Uterus (tissue), 3 donors: ENCODE measurements at regions not wholly inside any gene's neighbourhood (a gene's known extent, or its start where the extent isn't known, plus 50 kb on each side); places are given as distances from the start of the nearest gene placed in this dataset.
"Not testable (repeated sequence)": the region's sequence is repeated elsewhere in the genome, so short reads cannot be mapped to it uniquely, and the experiment has no call there.

Experiments used
- DNase-seq, 2 donors: peaks; one replicate each; pipeline ENCODE4 v3.0.0-alpha.2; 2019 to 2020
- H3K27ac ChIP-seq, 2 donors: fragments of 200-600 bp; sonication (generic); 1 replicate in 1 of 2; 2 replicates in 1 of 2; pipeline ENCODE4 v1.5.1; 2016 to 2018
- H3K27me3 ChIP-seq, 2 donors: fragments of 200-600 bp; sonication (generic); one replicate each; pipeline ENCODE4 v1.5.1; 2018 to 2019; ENCODE audit warnings: control low read depth in 1 of 2
- H3K36me3 ChIP-seq, 2 donors: fragments of 200-600 bp; sonication (generic); one replicate each; pipeline ENCODE4 v1.5.1; 2019; ENCODE audit warnings: control low read depth in 1 of 2
- H3K4me1 ChIP-seq, 2 donors: fragments of 200-600 bp; sonication (generic); one replicate each; pipeline ENCODE4 v1.5.1; 2018 to 2019; ENCODE audit warnings: control low read depth in 1 of 2
- H3K4me3 ChIP-seq, 2 donors: fragments of 200-600 bp; sonication (generic); 1 replicate in 1 of 2; 2 replicates in 1 of 2; pipeline ENCODE4 v1.5.1; 2018 to 2019; ENCODE audit warnings: mild to moderate bottlenecking in 1 of 2
- H3K9me3 ChIP-seq, 2 donors: fragments of 200-600 bp; sonication (generic); one replicate each; pipeline ENCODE4 v1.5.1; 2019; ENCODE audit warnings: control low read depth in 1 of 2
- POLR2A ChIP-seq, 2 donors: fragments of 450-650 bp; IDR thresholded peaks; one replicate each; pipeline ENCODE4 v1.6.1; 2016; ENCODE audit warnings: antibody characterized with exemption in 2 of 2, mild to moderate bottlenecking in 1 of 2, moderate library complexity in 1 of 2
- intact Hi-C: fragments of 100-400 bp; cut with DNase I; formaldehyde crosslinking; loops from one replicate; pipeline ENCODE4 v1.15.1; 2023; ENCODE audit warnings: low total_unique reads
- TF ChIP-seq, protein P1 (sequence below), 4 experiments: fragments of 200-600 bp in 2 of 4; fragments of 450-650 bp in 2 of 4; sonication (generic) in 2 of 4; IDR thresholded peaks; one replicate each; pipeline ENCODE4 v1.5.1; 2016 to 2019; ENCODE audit warnings: antibody characterized with exemption in 4 of 4, mild to moderate bottlenecking in 2 of 4, moderate library complexity in 1 of 4
- donor health status: DM: yes; HTN: yes; CAD: no.

DNA sequence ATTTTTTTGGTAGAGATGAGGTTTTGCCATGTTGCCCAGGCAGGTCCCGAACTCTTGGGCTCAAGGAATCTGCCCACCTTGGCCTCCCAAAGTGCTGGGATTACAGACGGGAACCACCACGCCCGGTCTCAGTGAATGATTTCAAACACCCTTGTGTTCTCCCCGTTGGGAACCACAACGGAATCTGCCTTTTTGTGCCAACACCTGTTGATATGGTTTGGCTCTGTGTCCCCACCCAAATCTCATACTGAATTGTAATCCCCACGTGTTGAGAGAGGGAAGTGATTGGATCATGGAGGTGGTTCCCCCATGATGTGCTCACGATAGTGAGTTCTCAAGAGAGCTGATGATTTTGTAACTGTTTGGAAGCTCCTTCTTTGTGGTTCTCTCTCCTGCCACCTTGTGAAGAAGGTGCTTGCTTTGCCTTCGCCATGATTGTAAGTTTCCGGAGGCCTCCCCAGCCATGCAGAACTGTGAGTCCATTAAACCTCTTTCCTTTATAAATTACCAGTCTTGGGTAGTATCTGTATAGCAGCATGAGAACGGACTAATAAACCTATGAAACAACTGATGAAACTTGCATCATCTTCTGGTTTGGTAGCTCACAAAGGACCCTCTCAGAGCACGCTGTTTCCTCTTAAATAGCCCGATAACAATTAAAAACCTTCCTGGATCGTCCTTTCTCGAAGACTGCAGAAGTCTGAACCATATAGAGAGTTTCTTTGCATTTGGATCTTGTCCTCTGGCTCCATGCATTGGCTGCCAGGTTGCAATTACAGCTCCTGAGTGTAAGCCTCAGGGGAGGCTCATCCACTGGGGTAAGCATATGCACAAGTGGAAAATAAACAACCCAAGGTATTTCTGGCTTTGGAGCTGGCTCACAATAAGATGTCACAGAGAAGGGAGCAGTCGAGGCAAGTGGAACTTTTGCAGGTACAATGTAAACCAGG is 91.5 kb downstream of the SPRY4 start:
- Histone ChIP-seq H3K27ac (no peak overlapping the region), H3K4me1 (no peaks in the 10 kb centered on the region), H3K4me3 (no peak overlapping the region), H3K36me3 (no peaks in the 10 kb centered on the region), H3K27me3 (no peaks in the 10 kb centered on the region), H3K9me3 (no peaks in the 10 kb centered on the region)
- intact Hi-C loops, result no loop called here
- no peak for TF ChIP-seq POLR2A (IDR thresholded peaks at IDR 0.05)
- TF ChIP-seq, protein P1, sequence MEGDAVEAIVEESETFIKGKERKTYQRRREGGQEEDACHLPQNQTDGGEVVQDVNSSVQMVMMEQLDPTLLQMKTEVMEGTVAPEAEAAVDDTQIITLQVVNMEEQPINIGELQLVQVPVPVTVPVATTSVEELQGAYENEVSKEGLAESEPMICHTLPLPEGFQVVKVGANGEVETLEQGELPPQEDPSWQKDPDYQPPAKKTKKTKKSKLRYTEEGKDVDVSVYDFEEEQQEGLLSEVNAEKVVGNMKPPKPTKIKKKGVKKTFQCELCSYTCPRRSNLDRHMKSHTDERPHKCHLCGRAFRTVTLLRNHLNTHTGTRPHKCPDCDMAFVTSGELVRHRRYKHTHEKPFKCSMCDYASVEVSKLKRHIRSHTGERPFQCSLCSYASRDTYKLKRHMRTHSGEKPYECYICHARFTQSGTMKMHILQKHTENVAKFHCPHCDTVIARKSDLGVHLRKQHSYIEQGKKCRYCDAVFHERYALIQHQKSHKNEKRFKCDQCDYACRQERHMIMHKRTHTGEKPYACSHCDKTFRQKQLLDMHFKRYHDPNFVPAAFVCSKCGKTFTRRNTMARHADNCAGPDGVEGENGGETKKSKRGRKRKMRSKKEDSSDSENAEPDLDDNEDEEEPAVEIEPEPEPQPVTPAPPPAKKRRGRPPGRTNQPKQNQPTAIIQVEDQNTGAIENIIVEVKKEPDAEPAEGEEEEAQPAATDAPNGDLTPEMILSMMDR (IDR thresholded peaks at IDR 0.05), result no peak
- DNase-seq, result no peak

GRCh38 chr5:142230949-142231348 is 93.9 kb downstream of the SPRY4 start:
- H3K9me3 ChIP-seq, intact Hi-C loops, H3K4me3 ChIP-seq, H3K36me3 ChIP-seq, H3K4me1 ChIP-seq, H3K27me3 ChIP-seq, DNase-seq, H3K27ac ChIP-seq: not testable (repeated sequence)

DNA sequence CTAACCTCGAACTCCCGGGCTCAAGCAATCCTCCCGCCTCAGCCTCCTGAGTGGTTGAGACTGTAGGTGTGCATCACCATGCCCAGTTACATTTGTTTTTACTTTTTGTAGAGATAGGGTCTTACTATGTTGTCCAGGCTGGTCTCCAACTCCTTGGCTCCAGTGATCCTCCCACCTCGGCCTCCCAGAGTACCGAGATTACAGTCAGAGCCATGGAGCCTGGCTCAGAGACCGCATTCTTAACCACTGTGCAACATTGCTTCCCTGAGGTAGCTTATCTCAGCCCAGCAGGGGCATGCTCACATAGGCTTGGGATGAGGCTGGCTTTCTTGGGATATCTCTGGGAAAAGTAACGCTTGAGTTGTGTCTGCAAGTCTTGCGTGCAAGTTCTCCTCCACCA is 99.7 kb downstream of the SPRY4 start:
- Histone ChIP-seq H3K4me3 (no peak overlapping the region), H3K9me3 (no peaks in the 10 kb centered on the region), H3K4me1 (no peaks in the 10 kb centered on the region), H3K27ac (no peak overlapping the region), H3K36me3 (no peaks in the 10 kb centered on the region), H3K27me3 (no peaks in the 10 kb centered on the region)
- TF ChIP-seq, protein P1 (IDR thresholded peaks at IDR 0.05), result no peak
- no peak for TF ChIP-seq POLR2A (IDR thresholded peaks at IDR 0.05)
- intact Hi-C loops, result no loop called here
- no peak for DNase-seq

DNA sequence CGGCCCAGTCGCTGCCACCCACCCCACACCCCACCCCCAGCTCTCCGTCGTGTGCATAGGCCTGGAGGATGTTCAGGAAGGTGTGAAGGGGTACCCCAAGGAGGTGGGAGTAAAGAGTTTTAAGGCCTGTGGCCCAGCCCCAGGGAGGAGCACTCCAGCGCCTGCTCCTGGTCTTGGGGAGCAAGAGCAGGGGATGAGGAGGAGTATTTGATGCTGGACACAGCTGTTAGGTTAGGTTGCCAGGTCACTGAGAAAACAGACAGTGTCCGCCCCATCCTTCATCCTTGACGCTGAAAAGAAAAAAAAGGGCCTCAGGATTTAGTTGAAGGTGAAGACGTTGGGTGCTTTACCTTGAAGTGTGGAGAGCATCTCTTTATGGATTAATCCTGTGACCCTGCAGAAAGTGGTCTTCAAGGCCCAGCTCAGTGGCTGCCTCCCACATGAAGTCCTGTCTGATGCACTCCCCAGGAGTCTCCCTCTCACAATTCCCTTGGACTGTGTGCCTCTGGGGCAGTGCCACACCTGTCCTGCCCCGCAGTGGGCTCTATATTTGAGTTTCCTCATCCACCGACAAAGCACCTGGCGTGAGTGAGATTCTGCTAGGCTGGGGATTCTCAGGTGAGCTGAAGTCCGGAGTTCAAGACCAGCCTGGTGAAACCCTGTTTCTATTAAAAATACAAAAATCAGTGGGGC is 101.8 kb downstream of the SPRY4 start:
- no peak for DNase-seq
- TF ChIP-seq, protein P1 (IDR thresholded peaks at IDR 0.05), result no peak
- no peak for TF ChIP-seq POLR2A (IDR thresholded peaks at IDR 0.05)
- intact Hi-C loops, result no loop called here
- Histone ChIP-seq H3K27me3 (no peaks in the 10 kb centered on the region), H3K36me3 (no peaks in the 10 kb centered on the region), H3K27ac (no peak overlapping the region), H3K9me3 (no peaks in the 10 kb centered on the region), H3K4me1 (no peaks in the 10 kb centered on the region), H3K4me3 (no peak overlapping the region)

DNA sequence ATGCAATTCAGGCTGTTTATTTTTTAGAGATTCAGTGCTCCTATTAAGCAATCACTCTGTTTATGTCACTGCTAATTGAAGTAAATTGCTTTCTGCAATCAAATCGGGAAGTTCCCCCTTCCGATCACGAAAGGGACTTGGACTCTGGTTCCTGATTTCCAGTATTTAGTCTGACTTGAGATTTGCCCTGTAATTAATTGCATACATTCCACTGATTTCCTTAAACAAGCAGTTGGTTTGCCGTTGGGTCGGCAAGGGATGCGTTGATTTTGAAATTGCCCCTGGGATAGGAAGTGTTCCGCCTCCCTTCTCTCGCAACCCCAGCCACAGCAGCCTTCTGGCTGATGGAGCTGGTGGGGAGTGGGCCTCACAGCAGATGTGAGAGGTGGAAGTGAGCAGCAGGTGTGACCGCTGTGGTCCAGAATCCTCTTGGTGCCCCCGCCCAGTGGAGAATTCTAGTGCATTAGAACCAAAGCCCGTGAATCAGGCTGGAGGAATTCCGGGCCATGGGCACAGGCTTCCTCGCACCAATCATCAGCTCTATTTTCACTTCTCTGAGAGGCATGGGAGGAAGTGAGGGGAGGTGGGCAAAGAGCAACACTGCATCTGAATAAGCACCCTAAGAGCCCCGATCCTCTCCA is 102.5 kb downstream of the SPRY4 start:
- no peak overlapping the region for H3K27ac ChIP-seq
- H3K4me3 ChIP-seq, result no peak overlapping the region
- H3K4me1 ChIP-seq, result no peaks in the 10 kb centered on the region
- no peaks in the 10 kb centered on the region for H3K27me3 ChIP-seq
- intact Hi-C loops, result no loop called here
- H3K36me3 ChIP-seq, result no peaks in the 10 kb centered on the region
- TF ChIP-seq, protein P1 (IDR thresholded peaks at IDR 0.05), result no peak
- no peak for TF ChIP-seq POLR2A (IDR thresholded peaks at IDR 0.05)
- no peak for DNase-seq
- no peaks in the 10 kb centered on the region for H3K9me3 ChIP-seq
